Loucy (cell line): ENCODE measurements at regions not wholly inside any gene's neighbourhood (a gene's known extent, or its start where the extent isn't known, plus 50 kb on each side); places are given as distances from the start of the nearest gene placed in this dataset.
A peak's percentile ranks its signal among the peaks of the same experiment; 100 is the strongest.

Experiments used
- EZH2phosphoT487 ChIP-seq: fragments of 200-600 bp; IDR thresholded peaks from 2 replicates; pipeline ENCODE4 v1.6.1; 2018; ENCODE audit warnings: antibody characterized with exemption, mild to moderate bottlenecking, moderate library complexity, borderline replicate concordance
- TF ChIP-seq, protein P1 (sequence below): fragments of 200-600 bp; sonication (generic); conservative IDR thresholded peaks from 2 replicates; pipeline ENCODE4 v1.5.1; 2014; ENCODE audit warnings: mild to moderate bottlenecking, antibody characterized with exemption, low read length

DNA sequence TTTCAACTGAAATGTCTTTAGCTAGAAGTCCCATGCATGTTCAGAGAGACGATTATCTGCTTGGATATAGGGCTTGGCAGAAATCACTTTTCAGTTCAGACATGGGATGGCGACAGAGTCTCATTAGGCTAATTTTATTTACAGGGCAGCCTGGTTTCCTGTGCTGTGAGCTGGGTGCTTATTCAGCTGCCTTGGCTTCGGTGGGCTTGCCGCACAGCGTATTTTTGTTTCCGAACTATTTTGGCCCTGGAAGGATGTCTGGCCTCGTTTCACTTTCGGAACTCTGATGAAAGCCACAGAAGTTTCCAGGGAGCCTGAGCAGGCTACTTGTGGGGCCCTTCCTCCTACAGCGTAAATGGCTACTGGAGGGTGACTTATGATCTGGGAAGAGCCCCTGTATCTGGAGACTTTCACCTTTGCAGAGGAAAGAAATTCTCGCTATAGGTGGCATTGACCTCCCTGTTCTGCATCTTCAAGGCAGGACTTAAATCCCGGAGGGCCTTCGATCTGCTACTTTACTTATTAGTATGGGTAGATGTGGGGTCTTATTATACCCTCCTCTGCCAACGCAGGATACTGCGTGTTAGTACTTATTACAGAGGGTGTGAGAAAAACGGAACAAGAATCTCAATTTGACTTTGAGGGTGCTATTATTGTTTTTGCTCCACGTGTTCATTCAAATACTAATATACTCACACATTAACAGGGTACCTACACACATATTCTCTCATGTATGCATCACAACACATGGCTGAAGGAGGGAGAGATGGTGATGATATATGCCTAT is 364.0 kb upstream of the RBMS3 start:
- TF ChIP-seq, protein P1, sequence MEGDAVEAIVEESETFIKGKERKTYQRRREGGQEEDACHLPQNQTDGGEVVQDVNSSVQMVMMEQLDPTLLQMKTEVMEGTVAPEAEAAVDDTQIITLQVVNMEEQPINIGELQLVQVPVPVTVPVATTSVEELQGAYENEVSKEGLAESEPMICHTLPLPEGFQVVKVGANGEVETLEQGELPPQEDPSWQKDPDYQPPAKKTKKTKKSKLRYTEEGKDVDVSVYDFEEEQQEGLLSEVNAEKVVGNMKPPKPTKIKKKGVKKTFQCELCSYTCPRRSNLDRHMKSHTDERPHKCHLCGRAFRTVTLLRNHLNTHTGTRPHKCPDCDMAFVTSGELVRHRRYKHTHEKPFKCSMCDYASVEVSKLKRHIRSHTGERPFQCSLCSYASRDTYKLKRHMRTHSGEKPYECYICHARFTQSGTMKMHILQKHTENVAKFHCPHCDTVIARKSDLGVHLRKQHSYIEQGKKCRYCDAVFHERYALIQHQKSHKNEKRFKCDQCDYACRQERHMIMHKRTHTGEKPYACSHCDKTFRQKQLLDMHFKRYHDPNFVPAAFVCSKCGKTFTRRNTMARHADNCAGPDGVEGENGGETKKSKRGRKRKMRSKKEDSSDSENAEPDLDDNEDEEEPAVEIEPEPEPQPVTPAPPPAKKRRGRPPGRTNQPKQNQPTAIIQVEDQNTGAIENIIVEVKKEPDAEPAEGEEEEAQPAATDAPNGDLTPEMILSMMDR = peak; percentile 39
- no peak for TF ChIP-seq EZH2phosphoT487
